WTC11 (cell line): ENCODE measurements at regions not wholly inside any gene's neighbourhood (a gene's known extent, or its start where the extent isn't known, plus 50 kb on each side); places are given as distances from the start of the nearest gene placed in this dataset.

Experiments
- CREB1 ChIP-seq: sonication (generic); formaldehyde crosslinking; IDR thresholded peaks from 2 replicates; pipeline ENCODE4 v1.8.0; 2023; ENCODE audit warnings: mild to moderate bottlenecking, missing genetic modification reagents
- CTCF ChIP-seq: fragments of 200-600 bp; IDR thresholded peaks from 2 replicates; pipeline ENCODE4 v1.8.0; 2022; ENCODE audit warnings: antibody characterized with exemption
- E2F4 ChIP-seq: sonication (generic); formaldehyde crosslinking; IDR thresholded peaks from 2 replicates; pipeline ENCODE4 v1.8.1; 2022; ENCODE audit warnings: low read depth, mild to moderate bottlenecking, moderate library complexity, missing genetic modification reagents, borderline replicate concordance
- ESRRA ChIP-seq: sonication (generic); formaldehyde crosslinking; IDR thresholded peaks from 2 replicates; pipeline ENCODE4 v1.8.1; 2022; ENCODE audit warnings: mild to moderate bottlenecking, missing genetic modification reagents, borderline replicate concordance
- TF ChIP-seq, protein P1 (sequence below): sonication (generic); formaldehyde crosslinking; IDR thresholded peaks from 2 replicates; pipeline ENCODE4 v1.8.0; 2022; ENCODE audit warnings: mild to moderate bottlenecking, missing genetic modification reagents

GRCh38 chr10:10014846-10015245, 1002.8 kb upstream of the CELF2 start:
- no peak for TF ChIP-seq ESRRA (CRISPR knock-in tag)
- TF ChIP-seq CTCF: no peak
- TF ChIP-seq E2F4: no peak
- TF ChIP-seq CREB1 (CRISPR knock-in tag): no peak
- TF ChIP-seq, protein P1, sequence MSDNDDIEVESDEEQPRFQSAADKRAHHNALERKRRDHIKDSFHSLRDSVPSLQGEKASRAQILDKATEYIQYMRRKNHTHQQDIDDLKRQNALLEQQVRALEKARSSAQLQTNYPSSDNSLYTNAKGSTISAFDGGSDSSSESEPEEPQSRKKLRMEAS (CRISPR knock-in tag): no peak
